Osteocyte (in vitro differentiated cells): ENCODE measurements at regions not wholly inside any gene's neighbourhood (a gene's known extent, or its start where the extent isn't known, plus 50 kb on each side); places are given as distances from the start of the nearest gene placed in this dataset.

Experiments used
- DNase-seq: peaks from one replicate; pipeline ENCODE4 v3.0.0; 2021; ENCODE audit warnings: mixed read lengths; ENCODE audit not compliant: unreplicated experiment; ENCODE audit errors: extremely low spot score
- H3K27ac Mint-ChIP-seq: one replicate; pipeline ENCODE4 v1.8.0; 2021; ENCODE audit warnings: mild to moderate bottlenecking, mixed read lengths; ENCODE audit not compliant: unreplicated experiment
- H3K27me3 Mint-ChIP-seq: one replicate; pipeline ENCODE4 v1.8.0; 2021; ENCODE audit warnings: mixed read lengths; ENCODE audit not compliant: unreplicated experiment
- H3K36me3 Mint-ChIP-seq: one replicate; pipeline ENCODE4 v1.8.0; 2021; ENCODE audit warnings: mixed read lengths; ENCODE audit not compliant: unreplicated experiment
- H3K4me1 Mint-ChIP-seq: one replicate; pipeline ENCODE4 v1.8.0; 2021; ENCODE audit warnings: mixed read lengths; ENCODE audit not compliant: unreplicated experiment
- H3K4me3 Mint-ChIP-seq: one replicate; pipeline ENCODE4 v1.8.0; 2021; ENCODE audit warnings: mild to moderate bottlenecking, moderate library complexity, mixed read lengths; ENCODE audit not compliant: unreplicated experiment
- H3K9me3 Mint-ChIP-seq: one replicate; pipeline ENCODE4 v1.8.0; 2021; ENCODE audit warnings: mixed read lengths; ENCODE audit not compliant: unreplicated experiment
- CTCF ChIP-seq: fragments of 200-600 bp; sonication (generic); IDR thresholded peaks from 2 replicates; pipeline ENCODE4 v1.5.0; 2021; ENCODE audit warnings: antibody characterized with exemption, mild to moderate bottlenecking, moderate library complexity

GRCh38 chr20:57002066-57002570 is 264.3 kb downstream of the BMP7 start:
- TF ChIP-seq CTCF = no peak
- H3K9me3 Mint-ChIP-seq = no peaks in the 10 kb centered on the region
- peaks cover 30% of the 10 kb centered on the region for H3K4me1 Mint-ChIP-seq
- no peaks in the 10 kb centered on the region for H3K27me3 Mint-ChIP-seq
- peaks cover 2% of the 10 kb centered on the region for H3K36me3 Mint-ChIP-seq
- no peak overlapping the region for H3K4me3 Mint-ChIP-seq
- DNase-seq = no peak
- no peak overlapping the region for H3K27ac Mint-ChIP-seq

GRCh38 chr20:57003012-57003411 is 263.4 kb downstream of the BMP7 start:
- TF ChIP-seq CTCF = no peak
- Mint-ChIP-seq H3K9me3 (no peaks in the 10 kb centered on the region), H3K4me1 (peaks cover 39% of the 10 kb centered on the region), H3K36me3 (peaks cover 2% of the 10 kb centered on the region), H3K27ac (no peak overlapping the region), H3K4me3 (no peak overlapping the region), H3K27me3 (no peaks in the 10 kb centered on the region)
- DNase-seq = no peak

- Mint-ChIP-seq H3K27ac (no peak overlapping the region), H3K27me3 (no peaks in the 10 kb centered on the region), H3K36me3 (no peaks in the 10 kb centered on the region), H3K4me3 (no peak overlapping the region), H3K4me1 (peaks cover 51% of the 10 kb centered on the region), H3K9me3 (no peaks in the 10 kb centered on the region)
- no peak for TF ChIP-seq CTCF
- no peak for DNase-seq
These were observed 262.0 kb downstream of the BMP7 start for GRCh38 chr20:57004416-57004815.

GRCh38 chr20:57004951-57005933 is 261.2 kb downstream of the BMP7 start:
- no peaks in the 10 kb centered on the region for H3K27me3 Mint-ChIP-seq
- no peaks in the 10 kb centered on the region for H3K36me3 Mint-ChIP-seq
- TF ChIP-seq CTCF = no peak
- H3K27ac Mint-ChIP-seq = peak overlapping the region; percentile 27
- no peaks in the 10 kb centered on the region for H3K9me3 Mint-ChIP-seq
- H3K4me1 Mint-ChIP-seq = peaks cover 59% of the 10 kb centered on the region
- DNase-seq = no peak
- H3K4me3 Mint-ChIP-seq = no peak overlapping the region

- no peaks in the 10 kb centered on the region for H3K27me3 Mint-ChIP-seq
- DNase-seq = no peak
- no peaks in the 10 kb centered on the region for H3K36me3 Mint-ChIP-seq
- H3K4me1 Mint-ChIP-seq = peaks cover 60% of the 10 kb centered on the region
- peak overlapping the region; percentile 7 for H3K4me3 Mint-ChIP-seq
- peak overlapping the region; percentile 68 for H3K27ac Mint-ChIP-seq
- H3K9me3 Mint-ChIP-seq = no peaks in the 10 kb centered on the region
- TF ChIP-seq CTCF = no peak
These were observed 259.9 kb downstream of the BMP7 start for GRCh38 chr20:57006411-57007170.
